NCI-H1930 (cell line): ENCODE measurements at regions not wholly inside any gene's neighbourhood (a gene's known extent, or its start where the extent isn't known, plus 50 kb on each side); places are given as distances from the start of the nearest gene placed in this dataset.
"Not testable (repeated sequence)": the region's sequence is repeated elsewhere in the genome, so short reads cannot be mapped to it uniquely, and the experiment has no call there.

ENCODE experiments used
- DNase-seq, 2 experiments: peaks; one replicate each; lab custom pipeline; 2025; lab: John Stamatoyannopoulos, UW

GRCh38 chr13:104567114-104567513 is 1500.9 kb upstream of the SLC10A2 start:
- no peak for DNase-seq

- DNase-seq, result no peak
These were observed 1499.7 kb upstream of the SLC10A2 start for GRCh38 chr13:104565888-104566287.

GRCh38 chr13:104553896-104554295 is 1487.7 kb upstream of the SLC10A2 start:
- no peak for DNase-seq

- no peak for DNase-seq
These were observed 1487.0 kb upstream of the SLC10A2 start for GRCh38 chr13:104553186-104553585.

- DNase-seq, result no peak
These were observed 1468.6 kb upstream of the SLC10A2 start for GRCh38 chr13:104534847-104535246.

GRCh38 chr13:104532132-104532531 is 1465.9 kb upstream of the SLC10A2 start:
- no peak for DNase-seq

GRCh38 chr13:104530741-104531140 is 1464.5 kb upstream of the SLC10A2 start:
- no peak for DNase-seq

- DNase-seq, result no peak
These were observed 1460.3 kb upstream of the SLC10A2 start for GRCh38 chr13:104526561-104526960.

- no peak for DNase-seq
These were observed 1459.2 kb upstream of the SLC10A2 start for GRCh38 chr13:104525467-104525866.

GRCh38 chr13:104522235-104523072 is 1456.2 kb upstream of the SLC10A2 start:
- DNase-seq, result no peak

GRCh38 chr13:104510422-104510821 is 1444.2 kb upstream of the SLC10A2 start:
- DNase-seq, result no peak

GRCh38 chr13:104493502-104493901 is 1427.3 kb upstream of the SLC10A2 start:
- not testable (repeated sequence) for DNase-seq

- DNase-seq, result no peak
These were observed 1425.7 kb upstream of the SLC10A2 start for GRCh38 chr13:104491916-104492315.

- DNase-seq, result no peak
These were observed 1420.8 kb upstream of the SLC10A2 start for GRCh38 chr13:104487006-104487405.

GRCh38 chr13:104485571-104485970 is 1419.4 kb upstream of the SLC10A2 start:
- DNase-seq, result no peak

GRCh38 chr13:104483631-104484030 is 1417.4 kb upstream of the SLC10A2 start:
- DNase-seq, result no peak

- no peak for DNase-seq
These were observed 1411.0 kb upstream of the SLC10A2 start for GRCh38 chr13:104477261-104477660.

GRCh38 chr13:104473936-104474335 is 1407.7 kb upstream of the SLC10A2 start:
- DNase-seq, result no peak

GRCh38 chr13:104466016-104466415 is 1399.8 kb upstream of the SLC10A2 start:
- no peak for DNase-seq

GRCh38 chr13:104461049-104461448 is 1394.8 kb upstream of the SLC10A2 start:
- no peak for DNase-seq

- DNase-seq, result no peak
These were observed 1394.3 kb upstream of the SLC10A2 start for GRCh38 chr13:104460554-104460953.

- DNase-seq, result no peak
These were observed 1383.8 kb upstream of the SLC10A2 start for GRCh38 chr13:104450006-104450405.

- no peak for DNase-seq
These were observed 1381.1 kb upstream of the SLC10A2 start for GRCh38 chr13:104447348-104447747.

- DNase-seq, result no peak
These were observed 1376.3 kb upstream of the SLC10A2 start for GRCh38 chr13:104442536-104442935.
